ENCODE measurements at regions not wholly inside any gene's neighbourhood (a gene's known extent, or its start where the extent isn't known, plus 50 kb on each side); places are given as distances from the start of the nearest gene placed in this dataset.
"Not testable (repeated sequence)": the region's sequence is repeated elsewhere in the genome, so short reads cannot be mapped to it uniquely, and the experiment has no call there.

- ATAC-seq, result no peak
- no peak for DNase-seq (ENCODE audit: low spot score)
Measured at GRCh38 chr6:130494729-130495128, 128.9 kb downstream of the TMEM200A start.

- ATAC-seq (no peak), DNase-seq (ENCODE audit: low spot score) (no peak)
Measured at GRCh38 chr6:130500693-130501092, 134.9 kb downstream of the TMEM200A start.

DNA sequence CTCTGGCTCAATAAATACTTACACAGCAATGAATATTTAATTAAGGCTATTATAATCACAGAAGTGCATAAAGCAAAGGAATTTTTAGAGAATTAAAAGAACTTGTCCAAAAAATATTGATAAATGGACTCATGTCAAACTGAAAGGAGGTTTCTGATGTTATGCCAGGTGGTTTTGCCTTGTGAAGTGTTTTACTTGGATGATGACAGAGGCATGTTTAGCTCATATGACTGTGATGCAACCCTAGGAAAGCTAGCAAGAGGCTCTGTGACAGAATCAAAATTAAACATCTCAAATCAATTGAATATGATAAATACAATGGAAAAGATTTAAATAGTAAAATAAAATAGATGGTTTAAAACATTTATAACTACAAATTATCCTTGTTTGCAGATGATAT lies 137.3 kb downstream of the TMEM200A start:
- ATAC-seq (peak; percentile 72), DNase-seq (ENCODE audit: low spot score) (no peak)

DNA sequence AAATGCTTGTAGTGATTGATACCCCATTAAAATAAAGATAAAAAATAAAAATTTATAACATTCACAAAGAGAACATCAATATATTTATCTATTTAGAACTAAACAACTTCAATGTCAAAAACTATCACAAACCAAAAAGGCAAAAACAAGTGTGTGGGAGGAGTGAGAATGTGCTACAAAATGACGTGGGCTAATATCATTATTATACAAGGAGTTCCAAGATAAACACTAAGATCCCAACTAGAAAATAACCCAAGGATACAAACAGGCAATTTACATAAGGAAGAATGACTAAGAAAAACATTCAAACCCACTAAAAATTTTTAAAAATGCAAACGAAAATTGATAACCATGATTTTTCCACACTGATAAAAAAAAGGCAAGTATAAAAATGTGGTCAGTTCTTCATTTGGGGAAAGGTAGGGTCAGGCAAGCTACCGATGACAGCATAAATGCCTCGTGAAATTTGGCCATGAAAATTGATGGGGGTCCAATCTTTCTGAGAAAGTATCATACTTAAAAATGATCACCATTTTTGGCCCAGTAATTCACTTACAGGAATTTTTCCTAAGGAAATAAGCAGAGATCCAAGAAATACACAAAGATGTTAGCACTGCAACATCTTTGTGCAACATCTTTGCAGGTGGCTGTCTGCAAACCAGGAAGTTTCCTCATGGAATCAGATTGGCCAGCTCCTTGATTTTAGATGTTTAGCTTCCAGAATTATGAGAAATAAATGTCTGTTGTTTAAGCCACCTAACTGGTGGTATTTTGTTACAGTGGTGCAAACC lies 140.2 kb downstream of the TMEM200A start:
- no peak for ATAC-seq
- no peak for DNase-seq (ENCODE audit: low spot score)

DNA sequence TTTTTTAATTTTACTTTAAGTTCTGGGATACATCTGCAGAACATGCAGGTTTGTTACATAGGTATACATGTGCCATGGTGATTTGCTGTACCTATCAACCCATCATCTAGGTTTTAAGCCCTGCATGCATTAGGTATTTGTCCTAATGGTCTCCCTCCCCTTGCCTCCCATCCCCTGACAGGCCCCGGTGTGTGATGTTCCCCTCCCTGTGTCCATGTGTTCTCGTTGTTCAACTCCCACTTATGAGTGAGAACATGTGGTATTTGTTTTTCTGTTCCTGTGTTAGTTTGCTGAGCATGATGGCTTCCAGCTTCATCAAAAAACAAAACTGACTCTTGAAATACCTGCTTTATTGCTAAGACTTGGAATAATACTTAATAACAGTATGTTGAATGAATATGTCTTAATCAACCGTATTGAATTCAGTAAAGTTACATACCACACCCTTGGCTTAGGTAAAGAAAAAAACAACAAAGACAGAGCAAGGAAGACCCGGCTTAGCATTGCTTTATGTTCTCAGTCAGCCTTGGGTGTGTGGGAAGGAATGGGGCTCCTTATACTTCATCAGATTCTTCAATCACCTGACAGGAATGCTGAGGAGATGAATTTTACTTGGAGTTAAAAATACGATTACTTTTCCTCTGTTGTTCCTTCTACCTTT lies 141.3 kb downstream of the TMEM200A start:
- not testable (repeated sequence) for DNase-seq (ENCODE audit: low spot score); ATAC-seq

DNA sequence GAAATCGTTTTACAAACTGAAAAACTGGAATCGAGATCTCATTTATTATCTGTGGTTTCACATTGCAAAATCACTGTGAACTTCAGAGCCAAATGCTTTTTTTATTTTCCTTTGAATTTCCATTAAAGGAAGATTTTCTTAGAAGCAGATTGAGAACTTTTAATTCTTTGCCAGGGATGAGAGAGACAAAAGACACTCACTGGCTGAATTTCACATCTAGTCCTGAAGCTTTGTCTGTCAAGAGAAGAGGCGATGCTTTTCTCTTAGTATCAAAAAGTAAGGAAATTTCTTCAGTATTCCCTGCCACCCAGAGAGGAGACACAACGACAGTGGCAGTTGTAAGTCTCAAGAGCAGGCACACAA lies 141.8 kb downstream of the TMEM200A start:
- ATAC-seq (no peak), DNase-seq (ENCODE audit: low spot score) (no peak)

- DNase-seq (ENCODE audit: low spot score), result no peak
- ATAC-seq, result peak; percentile 60
Measured at GRCh38 chr6:130513770-130514169, 148.0 kb downstream of the TMEM200A start.

GRCh38 chr6:130514712-130515111 lies 148.9 kb downstream of the TMEM200A start:
- ATAC-seq, result no peak

GRCh38 chr6:130515306-130515705 lies 149.5 kb downstream of the TMEM200A start:
- ATAC-seq (no peak), DNase-seq (ENCODE audit: low spot score) (no peak)

More at GRCh38 chr6:130514712-130515111, 148.9 kb downstream of the TMEM200A start:
- DNase-seq (ENCODE audit: low spot score), result no peak

DNA sequence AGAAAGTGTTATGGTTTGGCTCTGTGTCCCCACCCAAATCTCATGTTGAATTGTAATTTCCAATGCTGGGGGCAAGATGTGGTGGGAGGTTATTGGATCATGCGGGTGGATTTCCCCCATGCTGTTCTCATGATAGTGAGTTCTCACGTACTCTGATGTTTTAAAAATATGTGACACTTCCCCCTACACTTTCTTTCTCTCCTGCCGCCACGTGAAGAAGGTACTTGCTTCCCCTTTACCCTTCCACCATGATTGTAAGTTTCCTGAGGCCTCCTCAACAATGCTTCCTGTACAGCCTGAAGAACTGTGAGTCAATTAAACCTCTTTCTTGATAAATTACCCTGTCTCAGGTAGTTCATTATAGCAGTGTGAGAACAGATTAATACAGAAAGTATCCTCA lies 150.8 kb downstream of the TMEM200A start:
- DNase-seq (ENCODE audit: low spot score) (no peak), ATAC-seq (no peak)

GRCh38 chr6:130517444-130517931 lies 151.7 kb downstream of the TMEM200A start:
- ATAC-seq (no peak), DNase-seq (ENCODE audit: low spot score) (no peak)

DNA sequence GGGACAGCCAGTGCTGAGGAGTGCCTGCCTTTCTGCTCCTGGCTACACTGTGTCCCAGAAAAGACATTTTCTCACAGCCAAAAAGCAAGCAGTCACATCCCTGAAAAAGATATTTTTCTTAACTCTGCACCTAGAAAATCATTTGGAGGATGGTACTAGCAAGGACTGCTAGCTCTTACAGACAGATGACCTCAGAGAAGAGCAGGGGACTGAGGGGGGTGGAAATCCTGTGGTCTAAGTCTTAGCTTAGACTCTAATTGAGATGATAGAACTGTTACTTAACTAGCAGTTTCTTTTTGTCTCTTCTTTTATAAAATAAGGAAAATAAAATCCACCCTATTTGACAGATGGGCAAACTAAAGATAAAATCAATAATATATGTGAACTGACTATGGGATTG lies 152.8 kb downstream of the TMEM200A start:
- ATAC-seq, result no peak
- no peak for DNase-seq (ENCODE audit: low spot score)

DNA sequence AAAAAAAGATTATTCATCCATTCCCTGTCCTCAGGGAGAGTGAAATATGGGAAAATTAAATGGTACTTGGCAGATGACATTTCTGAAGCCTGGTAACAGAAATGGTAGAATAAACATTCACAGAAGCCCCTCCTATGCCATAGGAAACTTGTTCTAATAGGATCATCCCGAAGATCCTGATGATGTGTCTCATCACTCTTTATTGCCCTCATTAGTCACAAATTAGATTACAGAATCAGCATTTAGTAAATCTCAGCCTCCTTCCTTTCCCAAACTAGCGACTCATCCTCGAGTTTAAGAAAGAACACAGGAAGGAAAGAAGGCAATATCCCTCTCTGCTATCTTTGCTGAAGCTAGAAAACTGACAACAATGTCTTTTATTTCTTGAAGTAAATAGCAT lies 154.4 kb downstream of the TMEM200A start:
- DNase-seq (ENCODE audit: low spot score) (no peak), ATAC-seq (no peak)

DNA sequence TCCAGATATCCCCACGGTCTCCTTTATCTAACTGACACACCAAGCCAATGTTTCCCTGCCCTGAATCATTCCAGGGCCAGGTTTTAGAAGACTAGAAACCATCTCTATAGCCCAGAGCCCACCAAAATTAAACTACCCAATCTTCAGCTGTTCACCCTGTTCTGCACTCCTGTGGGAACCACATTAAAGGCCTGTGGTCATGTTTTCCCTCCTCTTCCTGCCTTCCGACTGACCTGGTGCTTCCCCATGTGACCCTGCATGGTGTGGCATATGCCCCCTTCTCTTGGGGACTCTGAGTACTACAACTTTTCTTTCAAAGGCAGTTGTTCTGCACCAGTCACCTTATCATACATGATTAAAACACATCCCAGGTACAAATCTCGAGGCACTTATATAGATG lies 155.0 kb downstream of the TMEM200A start:
- no peak for ATAC-seq

GRCh38 chr6:130524552-130524951 lies 158.7 kb downstream of the TMEM200A start:
- no peak for ATAC-seq

More for the DNA sequence above, 155.0 kb downstream of the TMEM200A start:
- DNase-seq (ENCODE audit: low spot score), result no peak

GRCh38 chr6:130525408-130525807 lies 159.6 kb downstream of the TMEM200A start:
- DNase-seq (ENCODE audit: low spot score), result no peak
- no peak for ATAC-seq

More at GRCh38 chr6:130524552-130524951, 158.7 kb downstream of the TMEM200A start:
- DNase-seq (ENCODE audit: low spot score), result no peak

GRCh38 chr6:130526466-130526865 lies 160.6 kb downstream of the TMEM200A start:
- ATAC-seq (no peak), DNase-seq (ENCODE audit: low spot score) (no peak)

GRCh38 chr6:130527173-130527572 lies 161.4 kb downstream of the TMEM200A start:
- ATAC-seq (no peak), DNase-seq (ENCODE audit: low spot score) (no peak)

GRCh38 chr6:130529569-130530149 lies 163.8 kb downstream of the TMEM200A start:
- ATAC-seq (no peak), DNase-seq (ENCODE audit: low spot score) (no peak)

DNA sequence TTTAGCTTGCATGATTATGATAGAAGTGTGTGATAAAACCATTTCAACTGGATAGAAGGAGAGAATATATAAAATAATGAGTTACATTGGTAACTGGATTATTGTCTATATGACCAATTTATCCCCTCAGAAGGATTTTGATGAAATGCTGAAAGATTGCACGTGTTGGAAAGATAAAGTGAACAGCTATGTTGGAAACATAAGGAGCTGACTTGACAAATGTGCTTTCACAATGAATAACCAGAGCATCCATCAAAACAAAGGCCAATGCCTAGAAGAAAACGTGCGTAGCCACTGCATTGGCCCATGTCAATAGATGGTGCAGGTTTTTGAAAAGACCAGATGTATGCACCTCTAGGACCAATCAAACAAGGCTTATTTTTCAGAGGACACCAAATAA lies 168.8 kb downstream of the TMEM200A start:
- ATAC-seq, result no peak

GRCh38 chr6:130535242-130535641 lies 169.4 kb downstream of the TMEM200A start:
- DNase-seq (ENCODE audit: low spot score) (no peak), ATAC-seq (no peak)

More for the DNA sequence above, 168.8 kb downstream of the TMEM200A start:
- DNase-seq (ENCODE audit: low spot score), result no peak

- no peak for DNase-seq (ENCODE audit: low spot score)
- no peak for ATAC-seq
Measured at GRCh38 chr6:130537447-130537846, 171.6 kb downstream of the TMEM200A start.

Data from left lobe of liver (tissue), 2 donors.